NB4 (cell line): ENCODE measurements at regions not wholly inside any gene's neighbourhood (a gene's known extent, or its start where the extent isn't known, plus 50 kb on each side); places are given as distances from the start of the nearest gene placed in this dataset.

Source experiments
- DNase-seq: peaks from one replicate; pipeline ENCODE4 v3.0.0; 2010; ENCODE audit warnings: low read depth
- H3K4me3 ChIP-seq: one replicate; pipeline ENCODE4 v1.5.1; 2011; ENCODE audit warnings: mild to moderate bottlenecking, low read depth, low read length, moderate library complexity
- CTCF ChIP-seq: IDR thresholded peaks from one replicate; pipeline ENCODE4 v1.5.1; 2012; ENCODE audit warnings: low read depth, low read length
- MAX ChIP-seq: IDR thresholded peaks from 2 replicates; pipeline ENCODE4 v1.6.1; 2011; ENCODE audit warnings: low read depth, low read length
- MYC ChIP-seq: IDR thresholded peaks from 2 replicates; pipeline ENCODE4 v1.6.1; 2011; ENCODE audit warnings: low read depth, low read length
- POLR2A ChIP-seq: IDR thresholded peaks from 2 replicates; pipeline ENCODE4 v1.6.1; 2011; ENCODE audit warnings: mild to moderate bottlenecking; ENCODE audit not compliant: insufficient read length; ENCODE audit errors: extremely low read depth

- TF ChIP-seq MYC (no peak), CTCF (no peak), MAX (no peak), POLR2A (no peak)
- DNase-seq: no peak
- H3K4me3 ChIP-seq: no peak overlapping the region
Measured at GRCh38 chr6:119526561-119527230, 177.1 kb upstream of the MAN1A1 start.

GRCh38 chr6:119524410-119524809, 174.8 kb upstream of the MAN1A1 start:
- DNase-seq: no peak
- TF ChIP-seq MYC (no peak), POLR2A (no peak), CTCF (no peak), MAX (no peak)
- no peak overlapping the region for H3K4me3 ChIP-seq

- TF ChIP-seq CTCF (no peak), POLR2A (no peak), MYC (no peak), MAX (no peak)
- H3K4me3 ChIP-seq: no peak overlapping the region
- DNase-seq: no peak
Measured at GRCh38 chr6:119523556-119523955, 174.0 kb upstream of the MAN1A1 start.

- DNase-seq: no peak
- H3K4me3 ChIP-seq: no peak overlapping the region
- TF ChIP-seq MYC (no peak), MAX (no peak), POLR2A (no peak), CTCF (no peak)
Measured at GRCh38 chr6:119521251-119521650, 171.7 kb upstream of the MAN1A1 start.

GRCh38 chr6:119517428-119517827, 167.9 kb upstream of the MAN1A1 start:
- H3K4me3 ChIP-seq: no peak overlapping the region
- DNase-seq: peak; percentile 11
- TF ChIP-seq CTCF (no peak), MYC (no peak), MAX (no peak), POLR2A (no peak)

- no peak overlapping the region for H3K4me3 ChIP-seq
- TF ChIP-seq MYC: no peak
- no peak for TF ChIP-seq MAX
- DNase-seq: no peak
Measured at GRCh38 chr6:119514345-119514744, 164.8 kb upstream of the MAN1A1 start.
